Liver (tissue), 8 donors: ENCODE measurements at regions not wholly inside any gene's neighbourhood (a gene's known extent, or its start where the extent isn't known, plus 50 kb on each side); places are given as distances from the start of the nearest gene placed in this dataset.

ENCODE experiments used
- DNase-seq: peaks from one replicate; pipeline ENCODE4 v3.0.0-alpha.2; 2017; ENCODE audit warnings: low spot score
- H3K27ac ChIP-seq, 2 donors: one replicate each; pipeline ENCODE4 v1.7.0; 2013; ENCODE audit warnings: inconsistent platforms in 2 of 2, low read length in 2 of 2, control low read depth in 1 of 2, low read depth in 1 of 2, mild to moderate bottlenecking in 1 of 2
- H3K27me3 ChIP-seq, 4 donors: one replicate each; pipeline versions ENCODE4 v1.6.1 to v1.7.0; 2013; ENCODE audit warnings: low read length in 3 of 4, inconsistent platforms in 1 of 4, mild to moderate bottlenecking in 1 of 4, moderate library complexity in 1 of 4; ENCODE audit not compliant: control insufficient read depth in 4 of 4, insufficient read depth in 4 of 4
- H3K36me3 ChIP-seq, 4 donors: one replicate each; pipeline versions ENCODE4 v1.6.1 to v1.7.0; 2013; ENCODE audit warnings: low read length in 3 of 4, mild to moderate bottlenecking in 3 of 4, low read depth in 1 of 4, moderate library complexity in 1 of 4; ENCODE audit not compliant: control insufficient read depth in 4 of 4, insufficient read depth in 3 of 4
- H3K4me1 ChIP-seq, 4 donors: one replicate each; pipeline versions ENCODE4 v1.6.1 to v1.7.0; 2013; ENCODE audit warnings: low read length in 3 of 4, mild to moderate bottlenecking in 3 of 4, moderate library complexity in 1 of 4; ENCODE audit not compliant: control insufficient read depth in 4 of 4, insufficient read depth in 4 of 4
- H3K4me3 ChIP-seq, 3 donors: one replicate each; pipeline versions ENCODE4 v1.6.1 to v1.7.0; 2013; ENCODE audit warnings: low read length in 3 of 3, control low read depth in 1 of 3, low read depth in 1 of 3, mild to moderate bottlenecking in 1 of 3
- H3K9ac ChIP-seq, 2 donors: one replicate each; pipeline ENCODE4 v1.7.0; 2013; ENCODE audit warnings: low read length in 2 of 2, mild to moderate bottlenecking in 2 of 2, moderate library complexity in 2 of 2, control low read depth in 1 of 2, low read depth in 1 of 2
- H3K9me3 ChIP-seq, 4 donors: one replicate each; pipeline versions ENCODE4 v1.6.1 to v1.7.0; 2013; ENCODE audit warnings: low read length in 3 of 4; ENCODE audit not compliant: control insufficient read depth in 4 of 4
- ATF3 ChIP-seq: IDR thresholded peaks from 2 replicates; pipeline ENCODE4 v1.6.1; 2016; ENCODE audit warnings: antibody characterized with exemption
- CTCF ChIP-seq: fragments of 150-350 bp; IDR thresholded peaks from 2 replicates; pipeline ENCODE4 v1.5.1; 2017; ENCODE audit warnings: improper control_type of control experiment, low read depth, low read length; ENCODE audit not compliant: missing input control
- EGR1 ChIP-seq, 2 donors: IDR thresholded peaks; 2 replicates each; pipeline ENCODE4 v1.6.1; 2016 to 2018; ENCODE audit warnings: antibody characterized with exemption in 2 of 2, low read depth in 2 of 2
- FOXA1 ChIP-seq: IDR thresholded peaks from 2 replicates; pipeline ENCODE4 v1.6.1; 2016; ENCODE audit warnings: antibody characterized with exemption
- FOXA2 ChIP-seq: IDR thresholded peaks from 2 replicates; pipeline ENCODE4 v1.6.1; 2016; ENCODE audit warnings: antibody characterized with exemption
- GABPA ChIP-seq, 2 donors: IDR thresholded peaks in 1 of 2; conservative IDR thresholded peaks in 1 of 2; 2 replicates each; pipeline ENCODE4 v1.6.1; 2016; ENCODE audit warnings: antibody characterized with exemption in 2 of 2, mild to moderate bottlenecking in 1 of 2, moderate library complexity in 1 of 2
- HNF4A ChIP-seq, 2 donors: conservative IDR thresholded peaks; 2 replicates each; pipeline ENCODE4 v1.6.1; 2016; ENCODE audit warnings: antibody characterized with exemption in 2 of 2, mild to moderate bottlenecking in 2 of 2
- HNF4G ChIP-seq: IDR thresholded peaks from 2 replicates; pipeline ENCODE4 v1.6.1; 2016; ENCODE audit warnings: antibody characterized with exemption
- JUND ChIP-seq, 2 donors: IDR thresholded peaks; 2 replicates each; pipeline ENCODE4 v1.6.1; 2016; ENCODE audit warnings: antibody characterized with exemption in 2 of 2
- MAX ChIP-seq: IDR thresholded peaks from 2 replicates; pipeline ENCODE4 v1.6.1; 2016; ENCODE audit warnings: antibody characterized with exemption
- NR2F2 ChIP-seq: IDR thresholded peaks from 2 replicates; pipeline ENCODE4 v1.6.1; 2016; ENCODE audit warnings: antibody characterized with exemption
- RAD21 ChIP-seq, 2 donors: IDR thresholded peaks; 2 replicates each; pipeline ENCODE4 v1.6.1; 2016; ENCODE audit warnings: antibody characterized with exemption in 2 of 2, mild to moderate bottlenecking in 2 of 2
- REST ChIP-seq: IDR thresholded peaks from 2 replicates; pipeline ENCODE4 v1.6.1; 2016; ENCODE audit warnings: antibody characterized with exemption, mild to moderate bottlenecking
- RXRA ChIP-seq, 2 donors: IDR thresholded peaks; 2 replicates each; pipeline ENCODE4 v1.6.1; 2017 to 2018; ENCODE audit warnings: antibody characterized with exemption in 2 of 2, mild to moderate bottlenecking in 1 of 2
- SP1 ChIP-seq: IDR thresholded peaks from 2 replicates; pipeline ENCODE4 v1.6.1; 2018; ENCODE audit warnings: antibody characterized with exemption, mild to moderate bottlenecking
- TAF1 ChIP-seq: conservative IDR thresholded peaks from 2 replicates; pipeline ENCODE4 v1.6.1; 2016; ENCODE audit warnings: antibody characterized with exemption, mild to moderate bottlenecking
- YY1 ChIP-seq: IDR thresholded peaks from 2 replicates; pipeline ENCODE4 v1.6.1; 2016; ENCODE audit warnings: antibody characterized with exemption, mild to moderate bottlenecking
- ZBTB33 ChIP-seq: IDR thresholded peaks from 2 replicates; pipeline ENCODE4 v1.6.1; 2016; ENCODE audit warnings: antibody characterized with exemption
- WGBS: extraction: QIAGEN DNeasy Blood & Tissue Kit; methylation state at CpG from one replicate; pipeline ENCODE4 v1.1.7; 2013; 5-methylcytosine and 5-hydroxymethylcytosine counted together
- donor health status: healthy.
- donor health status: healthy.
- donor health status: healthy.
- donor health status: healthy.
- donor health status: healthy.

GRCh38 chr5:5598547-5599113, 176.2 kb downstream of the ICE1 start:
- no peak for DNase-seq
- Histone ChIP-seq H3K9me3 (no peaks in the 10 kb centered on the region), H3K4me1 (no peaks in the 10 kb centered on the region), H3K9ac (no peak overlapping the region), H3K36me3 (no peaks in the 10 kb centered on the region), H3K4me3 (no peak overlapping the region), H3K27me3 (no peaks in the 10 kb centered on the region), H3K27ac (no peak overlapping the region)
- TF ChIP-seq RAD21 (IDR thresholded peaks at IDR 0.05) (no peak), JUND (IDR thresholded peaks at IDR 0.05) (no peak), FOXA2 (no peak), YY1 (no peak), TAF1 (no peak), HNF4G (no peak), SP1 (no peak), HNF4A (conservative IDR thresholded peaks at IDR 0.05) (no peak), FOXA1 (no peak), REST (no peak), EGR1 (IDR thresholded peaks at IDR 0.05; ENCODE audit: low read depth in 2 of 2) (no peak), NR2F2 (no peak), ZBTB33 (no peak), GABPA (IDR thresholded peaks at IDR 0.05 in 1 of 2, conservative IDR thresholded peaks at IDR 0.05 in 1 of 2) (no peak), RXRA (IDR thresholded peaks at IDR 0.05) (no peak), MAX (no peak)
- WGBS = 79% methylated on average over 8 of the region's 8 CpGs

- no peaks in the 10 kb centered on the region for H3K36me3 ChIP-seq
- no peak for DNase-seq
- H3K9me3 ChIP-seq = no peaks in the 10 kb centered on the region
- H3K4me1 ChIP-seq = no peaks in the 10 kb centered on the region
- H3K4me3 ChIP-seq = no peak overlapping the region
- H3K27me3 ChIP-seq = no peaks in the 10 kb centered on the region
- no peak overlapping the region for H3K27ac ChIP-seq
- H3K9ac ChIP-seq = no peak overlapping the region
- TF ChIP-seq FOXA2 = no peak
- TF ChIP-seq FOXA1 = no peak
- TF ChIP-seq RAD21 (IDR thresholded peaks at IDR 0.05) = no peak
- no peak for TF ChIP-seq RXRA (IDR thresholded peaks at IDR 0.05)
- TF ChIP-seq YY1 = no peak
- no peak for TF ChIP-seq ATF3
- TF ChIP-seq MAX = no peak
- TF ChIP-seq JUND (IDR thresholded peaks at IDR 0.05) = no peak
- no peak for TF ChIP-seq CTCF
- no peak for TF ChIP-seq REST
- TF ChIP-seq GABPA (IDR thresholded peaks at IDR 0.05 in 1 of 2, conservative IDR thresholded peaks at IDR 0.05 in 1 of 2) = no peak
- TF ChIP-seq HNF4A (conservative IDR thresholded peaks at IDR 0.05) = no peak
Measured at GRCh38 chr5:5593391-5593790, 170.9 kb downstream of the ICE1 start.
